K562 (cell line): ENCODE measurements at regions not wholly inside any gene's neighbourhood (a gene's known extent, or its start where the extent isn't known, plus 50 kb on each side); places are given as distances from the start of the nearest gene placed in this dataset.

Source experiments
- ATAC-seq: fragments of 200-7000 bp; cut with Tn5 transposase; 3 replicates; pipeline ENCODE4 v1.9.1; 2020; ENCODE audit warnings: moderate library complexity
- BruUV-seq: library from RNA; stranded (reverse); fragments of 400-500 nt; replicated peaks from 2 replicates; lab custom pipeline; 2021; lab: Mats Ljungman, UMichigan
- CTCF ChIA-PET: fragments of 300-600 bp; formaldehyde crosslinking; extraction: SDS; loops from one replicate; lab custom pipeline; 2021; ENCODE audit warnings: low intra/inter-chr PET ratio; lab: Yijun Ruan, JAX
- POLR2A ChIA-PET: fragments of 300-600, 350-650 bp; sonication (Branson Sonifier 250); formaldehyde crosslinking; extraction: SDS; loops from one replicate; lab custom pipeline; 2021; ENCODE audit warnings: antibody characterized with exemption, inconsistent platforms; lab: Yijun Ruan, JAX
- DNase-seq, 4 experiments: peaks; one replicate each; pipeline versions ENCODE4 v3.0.0 to v3.0.0-alpha.2; 2011 to 2018; ENCODE audit warnings: low spot score in 3 of 4, mixed read lengths in 3 of 4; ENCODE audit errors: extremely low read depth in 1 of 4
- FAIRE-seq: peaks from 2 replicates; lab custom pipeline; 2011; peaks lifted over from hg19 to GRCh38; lab: Jason Lieb, UNC
- H2AFZ ChIP-seq: 2 replicates; pipeline ENCODE4 v1.6.0; 2011; ENCODE audit warnings: low read depth, low read length, control low read depth, inconsistent platforms
- H3K27ac ChIP-seq: fragments of 200-600 bp; 3 replicates; pipeline ENCODE4 v1.8.0; 2011; ENCODE audit warnings: low read depth, mild to moderate bottlenecking, control low read depth, inconsistent platforms, low read length, moderate library complexity, mixed read lengths; ENCODE audit errors: extremely low read depth
- H3K27me3 ChIP-seq, 2 experiments: fragments of 300-600 bp in 1 of 2; 2 replicates in 1 of 2; 3 replicates in 1 of 2; pipeline versions ENCODE4 v1.6.0 to v1.8.0; 2011; ENCODE audit warnings: inconsistent platforms in 2 of 2, low read length in 2 of 2, mild to moderate bottlenecking in 1 of 2, mixed read lengths in 1 of 2, moderate library complexity in 1 of 2; ENCODE audit not compliant: control insufficient read depth in 2 of 2, insufficient read depth in 2 of 2
- H3K36me3 ChIP-seq: fragments of 300-600 bp; 3 replicates; pipeline ENCODE4 v1.8.0; 2011; ENCODE audit warnings: mild to moderate bottlenecking, low read length, inconsistent platforms; ENCODE audit not compliant: control insufficient read depth, insufficient read depth
- H3K4me1 ChIP-seq, 2 experiments: fragments of 200-600 bp in 1 of 2; replicated peaks in 1 of 2; 2 replicates in 1 of 2; 3 replicates in 1 of 2; pipeline versions ENCODE4 v1.5.1 to v1.8.0; 2011; ENCODE audit warnings: inconsistent platforms in 2 of 2, low read length in 2 of 2, mild to moderate bottlenecking in 1 of 2, mixed read lengths in 1 of 2, moderate library complexity in 1 of 2; ENCODE audit not compliant: control insufficient read depth in 2 of 2, insufficient read depth in 2 of 2
- H3K4me2 ChIP-seq: 2 replicates; pipeline ENCODE4 v1.6.1; 2011; ENCODE audit warnings: low read length, control low read depth, inconsistent platforms, mixed read lengths; ENCODE audit not compliant: insufficient read depth
- H3K4me3 ChIP-seq: fragments of 200-600 bp; sonication (generic), shearing (Covaris generic); 2 replicates; pipeline ENCODE4 v1.5.1; 2016; ENCODE audit warnings: control low read depth, inconsistent platforms
- H3K79me2 ChIP-seq: fragments of 200-600 bp; 3 replicates; pipeline ENCODE4 v1.8.0; 2011; ENCODE audit warnings: low read length, inconsistent platforms; ENCODE audit not compliant: control insufficient read depth, insufficient read depth
- H3K9ac ChIP-seq, 2 experiments: 2 replicates each; pipeline versions ENCODE4 v1.6.0 to v1.6.1; 2011; ENCODE audit warnings: low read depth in 2 of 2, low read length in 2 of 2, control low read depth in 1 of 2, inconsistent platforms in 1 of 2, mild to moderate bottlenecking in 1 of 2, mixed read lengths in 1 of 2; ENCODE audit not compliant: insufficient read depth in 1 of 2
- H3K9me1 ChIP-seq: one replicate; pipeline ENCODE4 v1.6.0; 2011; ENCODE audit warnings: inconsistent platforms, mild to moderate bottlenecking, low read length, moderate library complexity; ENCODE audit not compliant: control insufficient read depth, insufficient read depth
- H3K9me3 ChIP-seq: replicated peaks from 2 replicates; pipeline ENCODE4 v1.5.1; 2011; ENCODE audit warnings: low read depth, low read length, inconsistent platforms; ENCODE audit not compliant: control insufficient read depth, insufficient read depth
- H4K20me1 ChIP-seq: replicated peaks from 2 replicates; pipeline ENCODE4 v1.6.1; 2011; ENCODE audit warnings: low read length, inconsistent platforms, mixed read lengths; ENCODE audit not compliant: control insufficient read depth, insufficient read depth
- TCF7 ChIP-seq: sonication (generic); IDR thresholded peaks from 2 replicates; pipeline ENCODE4 v1.6.1; 2016; ENCODE audit warnings: antibody characterized with exemption, borderline replicate concordance
- WGBS: fragments of 100-300 bp; shearing (Covaris generic); methylation state at CpG from one replicate; pipeline ENCODE4 v1.1.6; 2016; ENCODE audit warnings: low coverage, mixed read lengths; ENCODE audit not compliant: insufficient coverage; ENCODE audit errors: missing lambda C conversion rate; 5-methylcytosine and 5-hydroxymethylcytosine counted together
- in situ Hi-C: fragments of 300-500 bp; cut with MboI; formaldehyde crosslinking; loops from 4 replicates; pipeline ENCODE4 v1.15.0; 2018; ENCODE audit warnings: inconsistent platforms, mixed read lengths
- intact Hi-C: fragments of 100-400 bp; cut with micrococcal nuclease; formaldehyde crosslinking; loops from 2 replicates; pipeline ENCODE4 v1.14.2; 2022
- TF ChIP-seq, protein P1 (sequence below), 2 experiments: fragments of 450-650 bp in 1 of 2; sonication (generic) in 1 of 2; formaldehyde crosslinking in 1 of 2; IDR thresholded peaks; 2 replicates each; pipeline versions ENCODE4 v1.7.1 to v1.9.0; 2016 to 2022; ENCODE audit warnings: inconsistent platforms in 1 of 2, mild to moderate bottlenecking in 1 of 2, missing genetic modification reagents in 1 of 2

DNA sequence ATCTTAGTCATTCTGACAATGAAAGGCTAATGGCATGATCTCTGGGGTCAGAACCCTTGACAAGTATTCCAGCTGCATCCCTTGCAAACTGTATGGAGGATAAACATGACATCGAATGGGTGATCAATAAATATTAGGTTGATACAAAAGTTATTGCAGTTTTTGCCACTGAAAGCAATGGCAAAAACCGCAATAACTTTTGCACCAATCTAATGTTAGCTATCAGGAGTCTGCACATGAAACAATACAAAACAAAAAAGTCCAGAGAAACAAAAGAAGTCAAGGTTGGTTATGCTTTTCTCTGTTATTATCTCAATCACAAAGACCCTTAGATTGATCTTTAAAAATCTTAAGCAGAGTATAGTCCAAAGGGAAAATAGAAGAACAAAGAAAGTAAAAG, 292.7 kb downstream of the DUSP10 start:
- Histone ChIP-seq H3K4me1 (no peaks in the 10 kb centered on the region), H2AFZ (no peak overlapping the region), H3K9me1 (no peaks in the 10 kb centered on the region), H4K20me1 (no peaks in the 10 kb centered on the region), H3K27me3 (no peaks in the 10 kb centered on the region)
- intact Hi-C loops, result no loop called here
- no peak for ATAC-seq
- POLR2A ChIA-PET, result interaction anchor here (0.6 kb wide), 1 partner anchor 569 kb away, joined by 4 read pairs; no protein-coding TSS in a partner anchor
- no peak for TF ChIP-seq TCF7
- TF ChIP-seq, protein P1, sequence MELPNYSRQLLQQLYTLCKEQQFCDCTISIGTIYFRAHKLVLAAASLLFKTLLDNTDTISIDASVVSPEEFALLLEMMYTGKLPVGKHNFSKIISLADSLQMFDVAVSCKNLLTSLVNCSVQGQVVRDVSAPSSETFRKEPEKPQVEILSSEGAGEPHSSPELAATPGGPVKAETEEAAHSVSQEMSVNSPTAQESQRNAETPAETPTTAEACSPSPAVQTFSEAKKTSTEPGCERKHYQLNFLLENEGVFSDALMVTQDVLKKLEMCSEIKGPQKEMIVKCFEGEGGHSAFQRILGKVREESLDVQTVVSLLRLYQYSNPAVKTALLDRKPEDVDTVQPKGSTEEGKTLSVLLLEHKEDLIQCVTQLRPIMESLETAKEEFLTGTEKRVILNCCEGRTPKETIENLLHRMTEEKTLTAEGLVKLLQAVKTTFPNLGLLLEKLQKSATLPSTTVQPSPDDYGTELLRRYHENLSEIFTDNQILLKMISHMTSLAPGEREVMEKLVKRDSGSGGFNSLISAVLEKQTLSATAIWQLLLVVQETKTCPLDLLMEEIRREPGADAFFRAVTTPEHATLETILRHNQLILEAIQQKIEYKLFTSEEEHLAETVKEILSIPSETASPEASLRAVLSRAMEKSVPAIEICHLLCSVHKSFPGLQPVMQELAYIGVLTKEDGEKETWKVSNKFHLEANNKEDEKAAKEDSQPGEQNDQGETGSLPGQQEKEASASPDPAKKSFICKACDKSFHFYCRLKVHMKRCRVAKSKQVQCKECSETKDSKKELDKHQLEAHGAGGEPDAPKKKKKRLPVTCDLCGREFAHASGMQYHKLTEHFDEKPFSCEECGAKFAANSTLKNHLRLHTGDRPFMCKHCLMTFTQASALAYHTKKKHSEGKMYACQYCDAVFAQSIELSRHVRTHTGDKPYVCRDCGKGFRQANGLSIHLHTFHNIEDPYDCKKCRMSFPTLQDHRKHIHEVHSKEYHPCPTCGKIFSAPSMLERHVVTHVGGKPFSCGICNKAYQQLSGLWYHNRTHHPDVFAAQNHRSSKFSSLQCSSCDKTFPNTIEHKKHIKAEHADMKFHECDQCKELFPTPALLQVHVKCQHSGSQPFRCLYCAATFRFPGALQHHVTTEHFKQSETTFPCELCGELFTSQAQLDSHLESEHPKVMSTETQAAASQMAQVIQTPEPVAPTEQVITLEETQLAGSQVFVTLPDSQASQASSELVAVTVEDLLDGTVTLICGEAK (IDR thresholded peaks at IDR 0.05), result peak; percentile 32; the same call in 1 of the 2 replicates
- TF ChIP-seq, protein P1 (CRISPR knock-in tag; IDR thresholded peaks at IDR 0.05), result no peak
- TF ChIP-seq, all 486 proteins: peak for 1
- in situ Hi-C loops, result no loop called here
- 0% methylated on average over 2 of the region's 2 CpGs for WGBS
- CTCF ChIA-PET, result no interaction called here
- no peaks in the 10 kb centered on the region for H3K9me3 ChIP-seq
- BruUV-seq, result no TSS peak
- DNase-seq (no peak), FAIRE-seq (no peak)
- H3K4me3 ChIP-seq, result no peak overlapping the region
- no peak overlapping the region for H3K9ac ChIP-seq
- no peak overlapping the region for H3K4me2 ChIP-seq
- H3K27ac ChIP-seq, result no peak overlapping the region
- H3K79me2 ChIP-seq, result no peaks in the 10 kb centered on the region
- H3K36me3 ChIP-seq, result no peaks in the 10 kb centered on the region
